Fibroblast of the aortic adventitia (primary cell): ENCODE measurements at regions not wholly inside any gene's neighbourhood (a gene's known extent, or its start where the extent isn't known, plus 50 kb on each side); places are given as distances from the start of the nearest gene placed in this dataset.
"Not testable (repeated sequence)": the region's sequence is repeated elsewhere in the genome, so short reads cannot be mapped to it uniquely, and the experiment has no call there.

Source experiments
- DNase-seq: peaks from one replicate; pipeline ENCODE4 v3.0.0-alpha.2; 2010; ENCODE audit warnings: low read depth
- H3K4me3 ChIP-seq: 2 replicates; pipeline ENCODE4 v1.5.1; 2011; ENCODE audit warnings: low read depth, mild to moderate bottlenecking, control low read depth, low read length, moderate library complexity
- TF ChIP-seq, protein P1 (sequence below): IDR thresholded peaks from 2 replicates; pipeline ENCODE4 v1.5.1; 2011; ENCODE audit warnings: mild to moderate bottlenecking, low read length, control low read depth, inconsistent platforms; ENCODE audit not compliant: insufficient read depth

GRCh38 chr10:43839973-43840372 lies 191.3 kb upstream of the ZNF32 start:
- TF ChIP-seq, protein P1, sequence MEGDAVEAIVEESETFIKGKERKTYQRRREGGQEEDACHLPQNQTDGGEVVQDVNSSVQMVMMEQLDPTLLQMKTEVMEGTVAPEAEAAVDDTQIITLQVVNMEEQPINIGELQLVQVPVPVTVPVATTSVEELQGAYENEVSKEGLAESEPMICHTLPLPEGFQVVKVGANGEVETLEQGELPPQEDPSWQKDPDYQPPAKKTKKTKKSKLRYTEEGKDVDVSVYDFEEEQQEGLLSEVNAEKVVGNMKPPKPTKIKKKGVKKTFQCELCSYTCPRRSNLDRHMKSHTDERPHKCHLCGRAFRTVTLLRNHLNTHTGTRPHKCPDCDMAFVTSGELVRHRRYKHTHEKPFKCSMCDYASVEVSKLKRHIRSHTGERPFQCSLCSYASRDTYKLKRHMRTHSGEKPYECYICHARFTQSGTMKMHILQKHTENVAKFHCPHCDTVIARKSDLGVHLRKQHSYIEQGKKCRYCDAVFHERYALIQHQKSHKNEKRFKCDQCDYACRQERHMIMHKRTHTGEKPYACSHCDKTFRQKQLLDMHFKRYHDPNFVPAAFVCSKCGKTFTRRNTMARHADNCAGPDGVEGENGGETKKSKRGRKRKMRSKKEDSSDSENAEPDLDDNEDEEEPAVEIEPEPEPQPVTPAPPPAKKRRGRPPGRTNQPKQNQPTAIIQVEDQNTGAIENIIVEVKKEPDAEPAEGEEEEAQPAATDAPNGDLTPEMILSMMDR = no peak
- H3K4me3 ChIP-seq = no peak overlapping the region
- no peak for DNase-seq

GRCh38 chr10:43834751-43835150 lies 186.1 kb upstream of the ZNF32 start:
- peak; percentile 53 for DNase-seq
- H3K4me3 ChIP-seq = not testable (repeated sequence)

- H3K4me3 ChIP-seq = no peak overlapping the region
- TF ChIP-seq, protein P1 = no peak
These were observed 179.2 kb upstream of the ZNF32 start for GRCh38 chr10:43827853-43828252.

GRCh38 chr10:43825984-43826383 lies 177.3 kb upstream of the ZNF32 start:
- TF ChIP-seq, protein P1 = no peak
- no peak for DNase-seq
- no peak overlapping the region for H3K4me3 ChIP-seq

More at GRCh38 chr10:43827853-43828252, 179.2 kb upstream of the ZNF32 start:
- DNase-seq = no peak

DNA sequence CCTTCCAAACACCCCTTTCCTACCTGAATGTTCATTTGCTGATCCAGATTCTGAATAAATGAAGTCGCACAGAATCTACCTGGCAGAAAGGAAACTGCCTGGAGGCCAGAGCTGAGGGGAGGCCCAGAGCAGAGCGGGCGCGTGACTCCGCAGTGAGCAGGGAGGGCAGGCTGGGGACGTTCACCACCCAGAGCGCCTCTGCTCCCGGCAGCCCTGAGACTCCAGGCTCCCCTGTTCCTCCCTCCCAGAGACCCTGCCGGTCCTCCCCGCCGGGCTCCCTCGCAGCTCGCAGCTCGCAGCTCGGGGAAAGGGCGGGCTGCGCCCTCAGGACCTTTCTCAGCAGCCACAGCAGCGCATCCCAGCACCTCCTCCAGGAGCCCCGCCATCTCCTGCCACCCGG lies 176.7 kb upstream of the ZNF32 start:
- no peak for DNase-seq
- TF ChIP-seq, protein P1 = no peak

DNA sequence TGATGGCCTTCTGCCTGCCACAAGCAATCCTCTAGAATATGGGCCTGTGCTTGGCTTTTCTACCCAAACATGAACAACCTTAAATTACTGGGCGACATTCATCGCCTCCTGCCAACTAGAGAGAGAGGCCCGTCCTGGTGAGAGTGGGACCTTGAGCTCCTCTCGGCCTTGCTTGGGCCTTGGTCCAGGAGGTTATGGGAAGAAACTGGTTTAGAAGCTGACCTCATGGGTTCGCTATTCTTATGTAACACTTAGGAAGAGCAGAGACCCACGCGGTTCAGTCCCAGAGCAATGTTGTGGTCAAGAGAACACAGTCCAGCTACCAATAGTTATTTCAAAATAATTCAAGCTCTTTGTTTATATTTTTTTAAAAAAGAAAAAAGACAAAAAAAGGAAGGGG lies 176.3 kb upstream of the ZNF32 start:
- TF ChIP-seq, protein P1 = no peak
- DNase-seq = peak; percentile 74
- no peak overlapping the region for H3K4me3 ChIP-seq

More for the DNA sequence above, 176.7 kb upstream of the ZNF32 start:
- no peak overlapping the region for H3K4me3 ChIP-seq

DNA sequence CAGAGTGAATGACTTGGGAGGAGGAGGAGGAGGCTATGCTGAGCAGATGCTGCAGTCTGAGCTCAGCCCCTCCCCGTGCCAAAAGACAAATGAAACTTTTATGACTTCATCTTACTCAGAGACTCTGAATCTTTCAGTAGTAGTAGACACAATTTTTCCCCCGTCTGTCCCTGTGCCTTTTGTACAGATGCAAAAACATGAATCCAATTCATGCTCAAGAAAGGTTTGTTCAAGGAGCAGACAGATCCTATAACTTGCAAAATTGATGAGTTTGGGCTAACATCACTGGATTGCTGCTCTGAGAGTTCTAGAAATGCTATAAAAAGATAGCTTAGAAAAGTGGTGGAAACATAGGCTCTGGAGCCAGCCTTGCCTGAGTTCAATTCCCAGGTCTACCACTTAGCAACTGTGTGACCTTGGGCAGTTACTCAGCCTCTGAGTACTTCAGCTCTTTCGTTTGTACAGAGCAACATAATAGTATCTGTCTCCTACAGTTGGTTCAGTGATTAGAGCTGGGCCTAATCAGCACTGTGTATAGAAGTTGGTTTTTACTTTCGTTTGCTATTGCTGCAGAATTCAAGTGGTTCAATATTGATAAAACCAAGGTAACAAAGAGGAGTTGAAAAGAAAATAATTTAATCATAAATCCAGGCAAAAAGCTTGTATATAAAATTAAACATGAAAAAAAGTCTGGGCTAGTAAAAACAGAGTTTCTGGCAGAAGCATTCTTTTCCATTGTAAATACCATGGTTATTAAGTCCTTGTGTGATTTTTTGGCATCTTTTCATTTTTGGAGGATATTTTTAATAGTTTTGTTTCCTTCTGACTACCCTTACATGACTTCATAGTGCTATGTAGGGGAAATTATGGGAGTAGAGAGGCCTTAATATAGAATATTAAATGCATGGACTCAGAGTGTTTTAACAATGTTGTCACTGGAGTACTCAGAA lies 174.2 kb upstream of the ZNF32 start:
- TF ChIP-seq, protein P1 = no peak
- peak; percentile 77 for DNase-seq
- no peak overlapping the region for H3K4me3 ChIP-seq
